Mucosa of descending colon (tissue), 3 donors: ENCODE measurements at regions not wholly inside any gene's neighbourhood (a gene's known extent, or its start where the extent isn't known, plus 50 kb on each side); places are given as distances from the start of the nearest gene placed in this dataset.
"Not testable (repeated sequence)": the region's sequence is repeated elsewhere in the genome, so short reads cannot be mapped to it uniquely, and the experiment has no call there.

Experiments used
- ATAC-seq: fragments of 200-7000 bp; cut with Tn5 transposase; one replicate; pipeline ENCODE4 v1.9.1; 2020; ENCODE audit warnings: mild to moderate bottlenecking, moderate library complexity
- DNase-seq, 3 donors: peaks; one replicate each; pipeline ENCODE4 v3.0.0-alpha.2; 2020
- H3K36me3 ChIP-seq: fragments of 200-600 bp; one replicate; pipeline ENCODE4 v1.8.0; 2021; ENCODE audit warnings: low read depth, mild to moderate bottlenecking
- H3K4me1 ChIP-seq: fragments of 200-600 bp; one replicate; pipeline ENCODE4 v1.8.0; 2021; ENCODE audit warnings: low read depth, mild to moderate bottlenecking
- H3K4me3 ChIP-seq: fragments of 200-600 bp; one replicate; pipeline ENCODE4 v1.8.0; 2021; ENCODE audit warnings: mild to moderate bottlenecking
- H3K9me3 ChIP-seq: fragments of 200-600 bp; one replicate; pipeline ENCODE4 v1.8.0; 2021; ENCODE audit warnings: mild to moderate bottlenecking
- intact Hi-C, 2 donors: fragments of 100-400 bp; cut with DNase I in 1 of 2; cut with micrococcal nuclease in 1 of 2; formaldehyde crosslinking; loops; one replicate each; pipeline versions ENCODE4 v1.11.0 to v1.11.1; 2022; cut with DNase I, micrococcal nuclease
- TF ChIP-seq, protein P1 (sequence below): fragments of 200-600 bp; IDR thresholded peaks from one replicate; pipeline ENCODE4 v1.8.0; 2022; ENCODE audit warnings: antibody characterized with exemption, mild to moderate bottlenecking
- donor health status: DM: no; HTN: no; CAD: no; lungs with moderate emphysema.
- donor health status: DM: no; HTN: no; CAD: no.
- donor health status: DM: no; HTN: yes; CAD: no.

DNA sequence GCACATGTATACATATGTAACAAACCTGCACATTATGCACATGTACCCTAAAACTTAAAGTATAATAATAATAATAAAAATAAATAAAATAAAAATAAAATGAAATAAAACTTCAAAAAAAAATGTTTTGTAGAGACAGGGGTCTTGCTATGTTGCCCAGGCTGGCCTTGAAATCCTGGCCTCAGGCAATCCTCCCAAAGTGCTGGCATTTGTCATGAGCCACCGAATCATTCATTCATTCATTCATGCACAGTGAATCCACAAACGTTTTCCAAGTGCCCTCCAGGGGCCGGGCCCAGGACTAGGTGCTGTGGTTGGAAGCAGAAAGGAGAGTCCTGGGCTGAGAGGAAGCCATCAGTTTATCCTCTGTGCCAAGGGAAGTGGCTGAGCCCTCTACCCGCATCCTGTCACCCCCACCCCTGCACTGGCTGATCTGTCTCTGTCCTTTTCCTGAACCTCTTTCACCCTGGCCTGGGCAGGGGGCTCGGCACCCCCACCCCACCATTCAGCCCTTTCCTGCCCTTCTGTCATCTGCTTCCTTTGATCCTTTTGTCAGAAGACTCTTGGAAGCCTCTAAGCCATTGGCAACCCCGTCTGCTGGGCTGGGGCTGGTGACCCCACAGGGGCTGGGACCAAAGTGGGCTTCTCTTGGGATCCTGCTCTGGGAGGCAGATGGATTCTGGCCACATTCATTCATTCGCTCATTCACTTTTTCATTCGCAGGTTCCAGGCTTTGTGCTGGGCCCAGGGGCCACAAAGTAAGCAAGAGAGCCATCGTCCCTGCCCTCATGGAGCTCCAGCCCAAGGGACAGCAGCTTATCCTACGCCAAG lies 84.3 kb downstream of the IGLL1 start:
- H3K36me3 ChIP-seq = no peaks in the 10 kb centered on the region
- no peak overlapping the region for H3K4me3 ChIP-seq
- TF ChIP-seq, protein P1, sequence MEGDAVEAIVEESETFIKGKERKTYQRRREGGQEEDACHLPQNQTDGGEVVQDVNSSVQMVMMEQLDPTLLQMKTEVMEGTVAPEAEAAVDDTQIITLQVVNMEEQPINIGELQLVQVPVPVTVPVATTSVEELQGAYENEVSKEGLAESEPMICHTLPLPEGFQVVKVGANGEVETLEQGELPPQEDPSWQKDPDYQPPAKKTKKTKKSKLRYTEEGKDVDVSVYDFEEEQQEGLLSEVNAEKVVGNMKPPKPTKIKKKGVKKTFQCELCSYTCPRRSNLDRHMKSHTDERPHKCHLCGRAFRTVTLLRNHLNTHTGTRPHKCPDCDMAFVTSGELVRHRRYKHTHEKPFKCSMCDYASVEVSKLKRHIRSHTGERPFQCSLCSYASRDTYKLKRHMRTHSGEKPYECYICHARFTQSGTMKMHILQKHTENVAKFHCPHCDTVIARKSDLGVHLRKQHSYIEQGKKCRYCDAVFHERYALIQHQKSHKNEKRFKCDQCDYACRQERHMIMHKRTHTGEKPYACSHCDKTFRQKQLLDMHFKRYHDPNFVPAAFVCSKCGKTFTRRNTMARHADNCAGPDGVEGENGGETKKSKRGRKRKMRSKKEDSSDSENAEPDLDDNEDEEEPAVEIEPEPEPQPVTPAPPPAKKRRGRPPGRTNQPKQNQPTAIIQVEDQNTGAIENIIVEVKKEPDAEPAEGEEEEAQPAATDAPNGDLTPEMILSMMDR = no peak
- H3K4me1 ChIP-seq = no peaks in the 10 kb centered on the region
- H3K9me3 ChIP-seq = no peaks in the 10 kb centered on the region
- DNase-seq (no peak), ATAC-seq (no peak)
- intact Hi-C loops = no loop called here

DNA sequence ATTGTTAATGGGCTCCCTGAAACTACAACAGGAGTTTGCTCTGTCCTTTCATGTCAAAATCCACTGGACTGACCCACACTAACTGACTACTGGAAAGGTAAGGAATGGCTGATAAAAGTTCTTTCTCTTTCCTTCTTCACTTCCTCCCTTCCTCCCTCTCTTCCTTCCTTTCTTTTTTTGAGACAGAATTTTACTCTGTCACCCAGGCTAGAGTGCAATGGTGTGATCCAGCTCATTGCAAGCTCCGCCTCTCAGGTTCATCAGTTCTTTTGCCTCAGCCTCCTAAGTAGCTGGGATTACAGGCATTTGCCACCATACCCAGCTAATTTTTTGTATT lies 85.2 kb downstream of the IGLL1 start:
- ATAC-seq = no peak
- DNase-seq = no peak
- TF ChIP-seq, protein P1 = no peak
- no peaks in the 10 kb centered on the region for H3K4me1 ChIP-seq
- no peaks in the 10 kb centered on the region for H3K36me3 ChIP-seq
- no peaks in the 10 kb centered on the region for H3K9me3 ChIP-seq
- intact Hi-C loops = no loop called here
- no peak overlapping the region for H3K4me3 ChIP-seq

DNA sequence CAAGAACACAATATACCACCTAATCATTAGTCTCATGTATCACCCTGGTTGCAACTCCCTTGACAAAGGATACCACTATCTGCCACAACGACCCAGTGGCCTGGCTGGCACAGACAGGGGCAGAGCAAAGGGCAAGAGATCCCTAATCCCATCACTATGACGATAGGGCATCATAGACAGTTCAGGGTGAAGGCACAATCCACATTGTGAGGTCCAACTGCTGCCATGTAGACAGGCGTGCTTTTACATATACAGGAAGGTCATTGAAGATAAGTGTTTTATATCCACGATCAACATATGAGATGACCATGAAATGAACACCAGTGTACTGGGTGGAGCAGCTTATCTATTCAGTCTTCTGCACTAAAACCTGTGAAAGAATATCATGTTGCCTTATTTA lies 94.6 kb downstream of the IGLL1 start:
- no peak for DNase-seq
- Histone ChIP-seq H3K36me3 (no peaks in the 10 kb centered on the region), H3K9me3 (no peaks in the 10 kb centered on the region), H3K4me1 (no peaks in the 10 kb centered on the region), H3K4me3 (no peak overlapping the region)
- intact Hi-C loops = no loop called here
- no peak for ATAC-seq
- TF ChIP-seq, protein P1 = no peak

DNA sequence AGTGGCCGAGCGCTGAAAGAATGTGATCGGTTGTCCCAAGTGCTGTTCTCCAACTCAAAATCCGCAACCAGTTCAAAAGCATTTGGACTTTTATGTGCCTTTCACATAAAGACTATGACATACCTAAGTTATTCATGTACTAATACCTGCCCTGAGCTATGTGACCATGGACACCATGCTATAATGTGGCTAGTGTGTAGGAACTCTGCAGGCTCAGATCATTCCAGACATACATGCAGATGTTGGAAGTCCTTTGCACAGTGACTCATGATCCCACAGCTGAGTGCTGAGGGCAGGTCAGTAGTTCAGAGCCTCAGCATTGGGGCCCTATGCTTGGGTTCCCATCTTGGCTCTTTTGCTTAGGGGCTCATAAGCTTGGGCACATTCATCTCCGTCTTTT lies 95.4 kb downstream of the IGLL1 start:
- no peaks in the 10 kb centered on the region for H3K4me1 ChIP-seq
- ATAC-seq (no peak), DNase-seq (no peak)
- no peaks in the 10 kb centered on the region for H3K9me3 ChIP-seq
- TF ChIP-seq, protein P1 = no peak
- no peaks in the 10 kb centered on the region for H3K36me3 ChIP-seq
- H3K4me3 ChIP-seq = no peak overlapping the region
- intact Hi-C loops = no loop called here

DNA sequence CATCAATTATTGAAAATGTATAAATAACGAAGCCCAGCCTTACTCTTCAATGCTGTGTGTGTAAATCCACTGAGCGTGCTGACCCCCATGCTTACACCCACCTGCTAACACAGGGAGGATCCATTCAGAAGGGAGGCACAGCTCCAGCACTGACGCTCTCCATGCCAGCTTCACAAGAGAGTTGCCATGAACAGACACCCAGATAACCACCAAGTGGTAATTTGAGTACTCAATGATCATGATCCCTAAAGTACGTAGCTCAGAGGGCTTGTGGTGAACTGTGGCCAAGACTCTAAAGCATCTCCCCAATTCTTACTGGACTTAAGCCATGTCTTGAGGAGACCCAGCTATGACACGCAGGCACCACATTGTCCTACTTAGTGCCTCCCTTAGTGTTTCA lies 98.7 kb downstream of the IGLL1 start:
- no peaks in the 10 kb centered on the region for H3K36me3 ChIP-seq
- DNase-seq (no peak), ATAC-seq (no peak)
- no peak overlapping the region for H3K4me3 ChIP-seq
- TF ChIP-seq, protein P1 = no peak
- intact Hi-C loops = no loop called here
- H3K4me1 ChIP-seq = no peaks in the 10 kb centered on the region
- H3K9me3 ChIP-seq = no peaks in the 10 kb centered on the region

DNA sequence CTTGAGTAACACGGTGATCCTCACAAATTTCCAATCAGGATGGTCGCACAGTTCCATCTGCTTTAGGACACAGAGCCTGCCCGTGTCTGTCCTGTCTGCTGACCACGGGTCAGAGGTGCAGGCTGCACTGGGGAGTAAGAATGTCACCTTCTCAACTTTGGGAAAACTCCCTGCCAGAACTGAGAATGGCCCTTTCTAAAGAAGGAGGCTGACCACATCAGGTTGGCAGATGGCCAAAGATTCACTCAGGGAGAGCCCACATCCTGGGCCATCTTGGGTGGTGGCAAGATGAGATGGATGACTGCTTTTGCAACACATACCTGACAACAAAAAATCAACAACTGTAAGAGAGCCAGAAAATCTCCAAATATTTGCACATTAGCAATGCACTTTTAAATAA lies 101.9 kb downstream of the IGLL1 start:
- Histone ChIP-seq H3K9me3 (no peaks in the 10 kb centered on the region), H3K4me3 (no peak overlapping the region), H3K36me3 (no peaks in the 10 kb centered on the region), H3K4me1 (no peaks in the 10 kb centered on the region)
- DNase-seq (no peak), ATAC-seq (no peak)
- intact Hi-C loops = no loop called here
- TF ChIP-seq, protein P1 = no peak

DNA sequence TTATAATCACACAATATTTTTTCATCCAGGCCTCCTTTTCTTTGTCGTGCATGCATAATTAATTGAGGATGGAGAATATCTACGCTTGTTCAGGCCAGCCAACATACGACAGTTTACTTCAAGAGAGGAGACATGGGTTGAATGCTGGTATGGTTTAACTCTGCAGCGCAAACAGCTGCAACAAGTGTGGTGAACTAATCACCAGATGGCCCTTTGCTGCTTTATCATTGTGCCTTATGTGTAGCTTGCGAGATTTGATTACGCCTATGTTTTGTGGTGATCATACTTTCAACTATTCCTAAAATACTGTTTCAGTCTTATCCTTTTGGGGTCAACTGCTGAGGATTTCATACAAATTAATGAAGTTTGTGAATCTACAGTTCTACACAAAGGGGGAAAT lies 105.6 kb downstream of the IGLL1 start:
- DNase-seq, ATAC-seq, H3K9me3 ChIP-seq, H3K4me3 ChIP-seq, intact Hi-C loops, H3K36me3 ChIP-seq, H3K4me1 ChIP-seq: not testable (repeated sequence)
